Calu3 (cell line): ENCODE measurements at regions not wholly inside any gene's neighbourhood (a gene's known extent, or its start where the extent isn't known, plus 50 kb on each side); places are given as distances from the start of the nearest gene placed in this dataset.
A peak's percentile ranks its signal among the peaks of the same experiment; 100 is the strongest.

Experiments
- BruUV-seq: library from RNA; stranded (reverse); fragments of 400-500 nt; replicated peaks from 2 replicates; lab custom pipeline; 2021; lab: Mats Ljungman, UMichigan
- CTCF ChIA-PET: fragments of 300-600 bp; sonication (Branson Sonifier 250); formaldehyde crosslinking; loops from one replicate; lab custom pipeline; 2022; ENCODE audit warnings: antibody characterized with exemption; lab: Charles Lee
- DNase-seq: peaks from one replicate; pipeline ENCODE4 v3.0.0; 2022
- H3K27ac Mint-ChIP-seq: one replicate; pipeline ENCODE4 v1.8.0; 2022; ENCODE audit warnings: mixed read lengths; ENCODE audit not compliant: unreplicated experiment
- H3K27me3 Mint-ChIP-seq: one replicate; pipeline ENCODE4 v1.8.0; 2022; ENCODE audit warnings: mixed read lengths; ENCODE audit not compliant: unreplicated experiment
- H3K36me3 Mint-ChIP-seq: one replicate; pipeline ENCODE4 v1.8.0; 2022; ENCODE audit warnings: mild to moderate bottlenecking, moderate library complexity, mixed read lengths; ENCODE audit not compliant: insufficient read depth, unreplicated experiment
- H3K4me1 Mint-ChIP-seq: one replicate; pipeline ENCODE4 v1.8.0; 2022; ENCODE audit warnings: mild to moderate bottlenecking, low read depth, mixed read lengths; ENCODE audit not compliant: unreplicated experiment
- H3K4me3 Mint-ChIP-seq: one replicate; pipeline ENCODE4 v1.8.0; 2022; ENCODE audit warnings: mild to moderate bottlenecking, low read depth, moderate library complexity, mixed read lengths; ENCODE audit not compliant: unreplicated experiment
- H3K9me3 Mint-ChIP-seq: one replicate; pipeline ENCODE4 v1.8.0; 2022; ENCODE audit warnings: low read depth, mixed read lengths; ENCODE audit not compliant: unreplicated experiment
- CTCF ChIP-seq: fragments of 200-600 bp; IDR thresholded peaks from one replicate; pipeline ENCODE4 v1.8.0; 2022; ENCODE audit warnings: antibody characterized with exemption; ENCODE audit not compliant: unreplicated experiment
- intact Hi-C: fragments of 100-400 bp; cut with micrococcal nuclease; formaldehyde crosslinking; loops from one replicate; pipeline ENCODE4 v1.10.0; 2022; ENCODE audit not compliant: unreplicated experiment

- peaks cover 21% of the 10 kb centered on the region for H3K4me1 Mint-ChIP-seq
- no peaks in the 10 kb centered on the region for H3K9me3 Mint-ChIP-seq
- intact Hi-C loops: no loop called here
- CTCF ChIA-PET: interaction anchor here (0.7 kb wide), 2 partner anchors 73 to 796 kb away, joined by 3 read pairs; no protein-coding TSS in a partner anchor
- no TSS peak for BruUV-seq
- no peak for TF ChIP-seq CTCF
- H3K27me3 Mint-ChIP-seq: peaks cover 55% of the 10 kb centered on the region
- no peak overlapping the region for H3K27ac Mint-ChIP-seq
- H3K36me3 Mint-ChIP-seq: no peaks in the 10 kb centered on the region
- DNase-seq: no peak
- no peak overlapping the region for H3K4me3 Mint-ChIP-seq
Measured at GRCh38 chr17:73795730-73796129, 151.5 kb upstream of the SDK2 start.

GRCh38 chr17:73797594-73798110, 153.4 kb upstream of the SDK2 start:
- Mint-ChIP-seq H3K4me3 (no peak overlapping the region), H3K27ac (no peak overlapping the region), H3K36me3 (no peaks in the 10 kb centered on the region), H3K4me1 (peaks cover 21% of the 10 kb centered on the region), H3K9me3 (peaks cover 6% of the 10 kb centered on the region), H3K27me3 (peaks cover 54% of the 10 kb centered on the region)
- intact Hi-C loops: no loop called here
- CTCF ChIA-PET: interaction anchor here (1.2 to 2.5 kb wide), 3 partner anchors 11 to 39 kb away, joined by 3 to 6 read pairs (median 4); no protein-coding TSS in a partner anchor
- no peak for DNase-seq
- no TSS peak for BruUV-seq
- no peak for TF ChIP-seq CTCF

- DNase-seq: peak; percentile 50
- Mint-ChIP-seq H3K36me3 (no peaks in the 10 kb centered on the region), H3K4me3 (no peak overlapping the region), H3K9me3 (peaks cover 6% of the 10 kb centered on the region), H3K4me1 (peaks cover 21% of the 10 kb centered on the region), H3K27ac (no peak overlapping the region), H3K27me3 (peaks cover 53% of the 10 kb centered on the region)
- BruUV-seq: no TSS peak
- intact Hi-C loops: no loop called here
- no peak for TF ChIP-seq CTCF
- CTCF ChIA-PET: interaction anchor here (0.7 to 2.5 kb wide), 4 partner anchors 12 to 83 kb away, joined by 3 to 10 read pairs (median 5); no protein-coding TSS in a partner anchor
Measured at GRCh38 chr17:73798111-73798748, 154.0 kb upstream of the SDK2 start.

- H3K27ac Mint-ChIP-seq: no peak overlapping the region
- H3K4me1 Mint-ChIP-seq: peaks cover 21% of the 10 kb centered on the region
- peaks cover 44% of the 10 kb centered on the region for H3K27me3 Mint-ChIP-seq
- TF ChIP-seq CTCF: no peak
- H3K36me3 Mint-ChIP-seq: no peaks in the 10 kb centered on the region
- H3K4me3 Mint-ChIP-seq: no peak overlapping the region
- CTCF ChIA-PET: interaction anchor here (0.7 to 0.8 kb wide), 2 partner anchors 66 to 84 kb away, joined by 3 to 10 read pairs; no protein-coding TSS in a partner anchor
- BruUV-seq: no TSS peak
- intact Hi-C loops: no loop called here
- no peak for DNase-seq
- H3K9me3 Mint-ChIP-seq: peaks cover 6% of the 10 kb centered on the region
Measured at GRCh38 chr17:73799096-73799495, 154.9 kb upstream of the SDK2 start.
